Large intestine (tissue), 3 donors: ENCODE measurements at regions not wholly inside any gene's neighbourhood (a gene's known extent, or its start where the extent isn't known, plus 50 kb on each side); places are given as distances from the start of the nearest gene placed in this dataset.

Experiments
- DNase-seq, 2 donors: peaks; one replicate each; pipeline versions ENCODE4 v3.0.0 to v3.0.0-alpha.2; 2013
- H3K27ac ChIP-seq: one replicate; pipeline ENCODE4 v1.5.1; 2013; ENCODE audit warnings: low read length
- H3K27me3 ChIP-seq: 2 replicates; pipeline ENCODE4 v1.6.1; 2013; ENCODE audit warnings: low read length; ENCODE audit not compliant: control insufficient read depth, insufficient read depth
- H3K36me3 ChIP-seq: 2 replicates; pipeline ENCODE4 v1.6.1; 2013; ENCODE audit warnings: low read length; ENCODE audit not compliant: control insufficient read depth, insufficient read depth
- H3K4me1 ChIP-seq: one replicate; pipeline ENCODE4 v1.6.1; 2013; ENCODE audit warnings: low read length; ENCODE audit not compliant: control insufficient read depth, insufficient read depth
- H3K4me3 ChIP-seq: one replicate; pipeline ENCODE4 v1.5.1; 2013; ENCODE audit warnings: low read length
- H3K9me3 ChIP-seq: one replicate; pipeline ENCODE4 v1.6.1; 2013; ENCODE audit warnings: mild to moderate bottlenecking, low read depth, low read length, moderate library complexity; ENCODE audit not compliant: control insufficient read depth
- WGBS: methylation state at CpG from one replicate; pipeline ENCODE4 v1.1.5; 2013; ENCODE audit warnings: low lambda C conversion rate; ENCODE audit not compliant: insufficient coverage; 5-methylcytosine and 5-hydroxymethylcytosine counted together

- DNase-seq: no peak
- H3K36me3 ChIP-seq: no peaks in the 10 kb centered on the region
- H3K4me1 ChIP-seq: no peaks in the 10 kb centered on the region
- H3K4me3 ChIP-seq: no peak overlapping the region
- no CpG with 5 or more reads among the region's 7 CpGs for WGBS
- no peak overlapping the region for H3K27ac ChIP-seq
- H3K27me3 ChIP-seq: no peaks in the 10 kb centered on the region
- no peaks in the 10 kb centered on the region for H3K9me3 ChIP-seq
Measured at GRCh38 chr16:22763437-22764080, 50.4 kb upstream of the HS3ST2 start.
